ENCODE measurements at regions not wholly inside any gene's neighbourhood (a gene's known extent, or its start where the extent isn't known, plus 50 kb on each side); places are given as distances from the start of the nearest gene placed in this dataset.

DNA sequence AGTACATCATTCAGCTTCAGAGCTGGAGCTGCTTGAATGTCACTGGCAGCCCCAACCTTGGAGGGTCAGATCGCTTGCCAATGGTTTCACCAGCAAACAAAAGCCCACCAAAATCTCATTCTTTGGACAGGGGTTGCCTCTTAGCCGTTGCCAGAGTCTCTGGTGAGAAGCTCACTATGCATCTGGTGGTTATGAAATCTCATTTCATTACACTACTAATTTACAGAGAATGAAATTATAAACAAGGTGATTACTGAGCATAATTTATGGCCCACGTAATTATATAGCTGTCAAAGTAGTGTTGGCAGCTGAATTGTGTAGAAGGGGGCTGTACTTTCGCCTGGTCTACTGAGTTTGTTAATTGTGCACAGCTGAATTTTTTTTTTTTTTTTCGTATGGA is 688.9 kb upstream of the KIF2B start:
- TF ChIP-seq, protein P1, sequence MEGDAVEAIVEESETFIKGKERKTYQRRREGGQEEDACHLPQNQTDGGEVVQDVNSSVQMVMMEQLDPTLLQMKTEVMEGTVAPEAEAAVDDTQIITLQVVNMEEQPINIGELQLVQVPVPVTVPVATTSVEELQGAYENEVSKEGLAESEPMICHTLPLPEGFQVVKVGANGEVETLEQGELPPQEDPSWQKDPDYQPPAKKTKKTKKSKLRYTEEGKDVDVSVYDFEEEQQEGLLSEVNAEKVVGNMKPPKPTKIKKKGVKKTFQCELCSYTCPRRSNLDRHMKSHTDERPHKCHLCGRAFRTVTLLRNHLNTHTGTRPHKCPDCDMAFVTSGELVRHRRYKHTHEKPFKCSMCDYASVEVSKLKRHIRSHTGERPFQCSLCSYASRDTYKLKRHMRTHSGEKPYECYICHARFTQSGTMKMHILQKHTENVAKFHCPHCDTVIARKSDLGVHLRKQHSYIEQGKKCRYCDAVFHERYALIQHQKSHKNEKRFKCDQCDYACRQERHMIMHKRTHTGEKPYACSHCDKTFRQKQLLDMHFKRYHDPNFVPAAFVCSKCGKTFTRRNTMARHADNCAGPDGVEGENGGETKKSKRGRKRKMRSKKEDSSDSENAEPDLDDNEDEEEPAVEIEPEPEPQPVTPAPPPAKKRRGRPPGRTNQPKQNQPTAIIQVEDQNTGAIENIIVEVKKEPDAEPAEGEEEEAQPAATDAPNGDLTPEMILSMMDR (IDR thresholded peaks at IDR 0.05; ENCODE audit: borderline replicate concordance, control extremely low read depth, extremely low read depth, insufficient read depth, missing control alignments) = no peak
- DNase-seq (ENCODE audit: low spot score) = no peak
- in situ Hi-C loops (cut with MboI; ENCODE audit: low sequenced_read_pairs, unreplicated experiment) = no loop called here

DNA sequence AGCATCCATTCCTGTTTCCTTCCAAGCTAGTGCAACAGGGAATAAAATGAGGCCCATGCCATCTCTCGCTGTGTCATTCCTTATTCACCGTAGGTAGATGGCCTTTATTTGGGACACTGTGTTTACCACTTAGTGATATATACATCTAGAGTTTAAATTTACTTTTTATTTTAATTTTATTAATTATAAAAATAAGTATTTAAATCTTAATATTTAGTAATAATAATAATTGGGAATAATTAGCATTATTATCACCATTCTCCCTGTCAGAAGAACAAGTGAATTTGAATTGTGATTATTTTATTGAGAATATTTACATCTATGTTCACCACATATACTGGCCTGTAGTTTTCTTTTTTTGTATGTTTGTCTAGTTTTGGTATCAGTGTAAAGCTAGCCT is 692.9 kb upstream of the KIF2B start:
- no peak for DNase-seq (ENCODE audit: low spot score)
- in situ Hi-C loops (cut with MboI; ENCODE audit: low sequenced_read_pairs, unreplicated experiment) = no loop called here
- TF ChIP-seq, protein P1 (IDR thresholded peaks at IDR 0.05; ENCODE audit: borderline replicate concordance, control extremely low read depth, extremely low read depth, insufficient read depth, missing control alignments) = no peak

DNA sequence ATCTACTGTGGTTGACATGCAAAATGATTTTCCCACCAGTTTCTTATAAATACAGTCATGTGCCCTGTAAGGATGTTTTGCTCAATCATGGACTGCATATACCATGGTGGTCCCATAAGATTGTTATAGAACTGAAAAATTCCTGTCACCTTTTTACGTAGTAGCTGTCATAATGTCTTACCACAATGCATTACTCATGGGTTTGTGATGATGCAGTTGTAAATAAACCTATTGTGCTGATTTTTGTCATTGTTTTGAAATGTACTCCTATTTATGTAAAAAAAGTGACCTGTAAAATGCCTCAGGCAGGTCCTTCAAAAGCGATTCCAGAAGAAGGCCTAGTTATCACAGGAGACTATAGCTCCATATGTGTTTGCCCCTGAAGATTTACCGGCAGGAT is 695.4 kb upstream of the KIF2B start:
- DNase-seq (ENCODE audit: low spot score) = no peak
- TF ChIP-seq, protein P1 (IDR thresholded peaks at IDR 0.05; ENCODE audit: borderline replicate concordance, control extremely low read depth, extremely low read depth, insufficient read depth, missing control alignments) = no peak
- in situ Hi-C loops (cut with MboI; ENCODE audit: low sequenced_read_pairs, unreplicated experiment) = no loop called here

DNA sequence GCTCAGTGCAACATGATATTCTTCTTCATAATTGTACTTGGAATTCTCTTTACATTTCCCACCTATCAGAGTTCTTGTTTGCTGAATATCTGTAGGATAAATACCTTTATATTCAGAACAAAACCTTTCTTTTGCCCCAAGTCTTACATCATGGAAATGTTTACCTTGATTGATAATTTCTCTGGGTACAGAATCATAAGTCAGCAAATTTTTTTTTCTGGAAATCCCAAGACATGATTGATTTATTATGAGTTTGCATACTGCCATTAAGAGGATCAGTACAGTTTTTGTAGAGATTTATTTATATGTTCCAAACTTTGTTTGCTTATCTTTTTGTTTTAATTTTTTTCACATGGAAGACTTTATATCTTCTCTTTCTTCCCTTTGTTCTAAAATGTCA is 699.8 kb upstream of the KIF2B start:
- no peak for DNase-seq (ENCODE audit: low spot score)
- TF ChIP-seq, protein P1 (IDR thresholded peaks at IDR 0.05; ENCODE audit: borderline replicate concordance, control extremely low read depth, extremely low read depth, insufficient read depth, missing control alignments) = no peak
- in situ Hi-C loops (cut with MboI; ENCODE audit: low sequenced_read_pairs, unreplicated experiment) = no loop called here

DNA sequence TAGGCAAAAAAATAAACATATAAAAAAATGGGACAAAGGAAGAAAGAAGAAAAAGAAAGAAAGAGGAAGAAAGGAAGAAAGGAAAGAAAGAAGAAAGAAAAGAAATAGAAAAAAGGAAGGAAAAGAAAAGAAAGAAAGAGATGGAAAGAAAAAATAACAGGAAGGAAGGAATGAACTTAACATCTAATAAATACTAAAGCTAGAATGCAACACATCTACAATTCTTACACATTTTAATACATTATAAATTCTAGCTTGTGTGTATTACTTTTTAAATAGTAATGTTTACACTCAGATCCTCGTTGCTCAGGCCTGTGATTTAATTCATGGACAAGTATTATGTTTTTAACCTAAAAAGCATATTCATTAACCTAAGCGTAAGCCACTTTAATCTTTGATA is 703.0 kb upstream of the KIF2B start:
- in situ Hi-C loops (cut with MboI; ENCODE audit: low sequenced_read_pairs, unreplicated experiment) = no loop called here
- TF ChIP-seq, protein P1 (IDR thresholded peaks at IDR 0.05; ENCODE audit: borderline replicate concordance, control extremely low read depth, extremely low read depth, insufficient read depth, missing control alignments) = no peak
- DNase-seq (ENCODE audit: low spot score) = no peak

DNA sequence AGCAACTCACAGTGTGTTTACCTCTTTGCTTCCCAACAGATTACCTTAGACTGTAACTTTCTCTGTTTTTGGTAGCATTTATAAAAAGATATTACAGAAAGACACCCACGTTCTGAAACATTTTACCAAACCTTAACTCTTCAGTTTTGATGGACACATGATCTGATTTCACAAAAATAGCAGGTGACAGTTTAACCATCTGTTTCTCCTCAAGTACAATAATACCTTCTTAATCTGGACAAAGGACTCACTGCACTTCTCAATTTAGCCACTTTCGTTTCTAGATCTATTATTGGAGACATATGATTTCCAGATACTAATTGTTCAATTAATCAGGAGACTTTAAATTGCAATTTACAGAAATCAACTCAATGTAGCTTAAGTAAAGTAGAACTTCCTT is 703.8 kb upstream of the KIF2B start:
- in situ Hi-C loops (cut with MboI; ENCODE audit: low sequenced_read_pairs, unreplicated experiment) = no loop called here
- no peak for DNase-seq (ENCODE audit: low spot score)
- TF ChIP-seq, protein P1 (IDR thresholded peaks at IDR 0.05; ENCODE audit: borderline replicate concordance, control extremely low read depth, extremely low read depth, insufficient read depth, missing control alignments) = no peak

DNA sequence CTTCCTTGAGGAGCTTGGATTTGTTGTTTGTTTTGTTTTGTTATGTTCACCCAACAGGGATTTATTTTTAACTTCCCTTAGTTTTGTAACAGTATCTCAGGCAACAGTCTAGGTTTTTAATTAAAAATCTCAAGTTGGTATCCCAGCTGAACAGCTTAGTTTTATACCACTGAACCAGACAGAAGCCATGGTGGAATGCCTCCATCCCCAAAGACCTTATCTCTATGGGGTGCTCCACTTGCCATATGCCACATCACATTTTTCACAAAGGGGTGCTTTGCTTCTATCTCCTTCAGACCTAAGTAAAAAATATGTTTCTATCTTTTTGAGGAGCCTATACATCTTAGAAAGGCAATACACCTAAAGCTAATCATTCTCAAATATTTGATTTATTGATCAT is 715.8 kb upstream of the KIF2B start:
- in situ Hi-C loops (cut with MboI; ENCODE audit: low sequenced_read_pairs, unreplicated experiment) = no loop called here
- TF ChIP-seq, protein P1 (IDR thresholded peaks at IDR 0.05; ENCODE audit: borderline replicate concordance, control extremely low read depth, extremely low read depth, insufficient read depth, missing control alignments) = no peak
- no peak for DNase-seq (ENCODE audit: low spot score)
